ENCODE measurements at regions not wholly inside any gene's neighbourhood (a gene's known extent, or its start where the extent isn't known, plus 50 kb on each side); places are given as distances from the start of the nearest gene placed in this dataset.
"Not testable (repeated sequence)": the region's sequence is repeated elsewhere in the genome, so short reads cannot be mapped to it uniquely, and the experiment has no call there.

- intact Hi-C loops (cut with DNase I, micrococcal nuclease) = no loop called here
- DNase-seq (no peak), ATAC-seq (no peak)
Observed at GRCh38 chr3:70712449-70713082, 400.1 kb upstream of the MDFIC2 start.

GRCh38 chr3:70703305-70704102 is 391.1 kb upstream of the MDFIC2 start:
- no peak for DNase-seq

GRCh38 chr3:70702132-70702531 is 389.7 kb upstream of the MDFIC2 start:
- DNase-seq (no peak), ATAC-seq (no peak)
- intact Hi-C loops (cut with DNase I, micrococcal nuclease) = no loop called here

More at GRCh38 chr3:70703305-70704102, 391.1 kb upstream of the MDFIC2 start:
- intact Hi-C loops (cut with DNase I, micrococcal nuclease) = no loop called here
- no peak for ATAC-seq

GRCh38 chr3:70684701-70685100 is 372.3 kb upstream of the MDFIC2 start:
- DNase-seq = no peak
- ATAC-seq = no peak
- intact Hi-C loops (cut with DNase I, micrococcal nuclease) = no loop called here

- DNase-seq; intact Hi-C loops (cut with DNase I, micrococcal nuclease); ATAC-seq: not testable (repeated sequence)
Observed at GRCh38 chr3:70675810-70676209, 363.4 kb upstream of the MDFIC2 start.

GRCh38 chr3:70658513-70659310 is 346.3 kb upstream of the MDFIC2 start:
- intact Hi-C loops (cut with DNase I, micrococcal nuclease) = no loop called here
- ATAC-seq = no peak
- DNase-seq = no peak

GRCh38 chr3:70657454-70657853 is 345.0 kb upstream of the MDFIC2 start:
- DNase-seq = no peak
- ATAC-seq = no peak
- intact Hi-C loops (cut with DNase I, micrococcal nuclease) = no loop called here

GRCh38 chr3:70647823-70648222 is 335.4 kb upstream of the MDFIC2 start:
- DNase-seq (no peak), ATAC-seq (no peak)
- intact Hi-C loops (cut with DNase I, micrococcal nuclease) = no loop called here

- ATAC-seq (no peak), DNase-seq (no peak)
- intact Hi-C loops (cut with DNase I, micrococcal nuclease) = no loop called here
Observed at GRCh38 chr3:70647094-70647493, 334.7 kb upstream of the MDFIC2 start.

- DNase-seq (no peak), ATAC-seq (no peak)
- intact Hi-C loops (cut with DNase I, micrococcal nuclease) = no loop called here
Observed at GRCh38 chr3:70646635-70647034, 334.2 kb upstream of the MDFIC2 start.

GRCh38 chr3:70640481-70640880 is 328.0 kb upstream of the MDFIC2 start:
- intact Hi-C loops (cut with DNase I, micrococcal nuclease) = no loop called here
- DNase-seq = no peak
- ATAC-seq = no peak

GRCh38 chr3:70635301-70635700 is 322.9 kb upstream of the MDFIC2 start:
- DNase-seq = no peak
- intact Hi-C loops (cut with DNase I, micrococcal nuclease) = no loop called here
- no peak for ATAC-seq

- DNase-seq = no peak
- intact Hi-C loops (cut with DNase I, micrococcal nuclease) = no loop called here
- no peak for ATAC-seq
Observed at GRCh38 chr3:70631716-70632307, 319.4 kb upstream of the MDFIC2 start.

- intact Hi-C loops (cut with DNase I, micrococcal nuclease) = no loop called here
Observed at GRCh38 chr3:70621451-70621850, 309.0 kb upstream of the MDFIC2 start.

GRCh38 chr3:70620956-70621355 is 308.5 kb upstream of the MDFIC2 start:
- DNase-seq (no peak), ATAC-seq (no peak)
- intact Hi-C loops (cut with DNase I, micrococcal nuclease) = no loop called here

More at GRCh38 chr3:70621451-70621850, 309.0 kb upstream of the MDFIC2 start:
- DNase-seq = no peak
- no peak for ATAC-seq

- ATAC-seq = no peak
- DNase-seq = no peak
- intact Hi-C loops (cut with DNase I, micrococcal nuclease) = no loop called here
Observed at GRCh38 chr3:70620367-70620766, 307.9 kb upstream of the MDFIC2 start.

GRCh38 chr3:70618151-70618550 is 305.7 kb upstream of the MDFIC2 start:
- ATAC-seq = no peak
- DNase-seq = no peak
- intact Hi-C loops (cut with DNase I, micrococcal nuclease) = no loop called here

- ATAC-seq; intact Hi-C loops (cut with DNase I, micrococcal nuclease); DNase-seq: not testable (repeated sequence)
Observed at GRCh38 chr3:70617349-70617748, 304.9 kb upstream of the MDFIC2 start.

GRCh38 chr3:70615286-70615685 is 302.8 kb upstream of the MDFIC2 start:
- DNase-seq (no peak), ATAC-seq (no peak)
- intact Hi-C loops (cut with DNase I, micrococcal nuclease) = no loop called here
